Occipital lobe (tissue), 1 donor: ENCODE measurements at regions not wholly inside any gene's neighbourhood (a gene's known extent, or its start where the extent isn't known, plus 50 kb on each side); places are given as distances from the start of the nearest gene placed in this dataset.

Source experiments
- DNase-seq: peaks from one replicate; lab custom pipeline; 2025; lab: John Stamatoyannopoulos, UW

- DNase-seq, result no peak
These were observed 178.0 kb upstream of the DYNLRB2 start for GRCh38 chr16:80362816-80363215.

GRCh38 chr16:80356365-80356764, 184.4 kb upstream of the DYNLRB2 start:
- DNase-seq, result no peak

GRCh38 chr16:80355335-80355734, 185.5 kb upstream of the DYNLRB2 start:
- no peak for DNase-seq

GRCh38 chr16:80350061-80350460, 190.7 kb upstream of the DYNLRB2 start:
- DNase-seq, result no peak

- no peak for DNase-seq
These were observed 192.9 kb upstream of the DYNLRB2 start for GRCh38 chr16:80347900-80348299.

GRCh38 chr16:80347002-80347401, 193.8 kb upstream of the DYNLRB2 start:
- DNase-seq, result no peak

GRCh38 chr16:80346111-80346632, 194.6 kb upstream of the DYNLRB2 start:
- no peak for DNase-seq

- no peak for DNase-seq
These were observed 195.1 kb upstream of the DYNLRB2 start for GRCh38 chr16:80345701-80346100.

GRCh38 chr16:80344570-80344969, 196.2 kb upstream of the DYNLRB2 start:
- no peak for DNase-seq

GRCh38 chr16:80341263-80341662, 199.5 kb upstream of the DYNLRB2 start:
- no peak for DNase-seq

- no peak for DNase-seq
These were observed 203.0 kb upstream of the DYNLRB2 start for GRCh38 chr16:80337786-80338185.

- no peak for DNase-seq
These were observed 210.0 kb upstream of the DYNLRB2 start for GRCh38 chr16:80330803-80331202.

GRCh38 chr16:80330150-80330549, 210.6 kb upstream of the DYNLRB2 start:
- DNase-seq, result no peak

- DNase-seq, result no peak
These were observed 213.1 kb upstream of the DYNLRB2 start for GRCh38 chr16:80327740-80328139.

- DNase-seq, result no peak
These were observed 216.4 kb upstream of the DYNLRB2 start for GRCh38 chr16:80324371-80324770.

- DNase-seq, result no peak
These were observed 217.0 kb upstream of the DYNLRB2 start for GRCh38 chr16:80323808-80324195.

GRCh38 chr16:80323187-80323807, 217.5 kb upstream of the DYNLRB2 start:
- DNase-seq, result no peak

GRCh38 chr16:80319181-80319580, 221.6 kb upstream of the DYNLRB2 start:
- DNase-seq, result no peak

GRCh38 chr16:80318107-80318506, 222.7 kb upstream of the DYNLRB2 start:
- no peak for DNase-seq

- DNase-seq, result no peak
These were observed 223.2 kb upstream of the DYNLRB2 start for GRCh38 chr16:80317599-80318037.

- DNase-seq, result no peak
These were observed 223.7 kb upstream of the DYNLRB2 start for GRCh38 chr16:80317116-80317515.

- no peak for DNase-seq
These were observed 226.8 kb upstream of the DYNLRB2 start for GRCh38 chr16:80314042-80314441.

- no peak for DNase-seq
These were observed 231.6 kb upstream of the DYNLRB2 start for GRCh38 chr16:80309178-80309577.

GRCh38 chr16:80305410-80305809, 235.4 kb upstream of the DYNLRB2 start:
- DNase-seq, result no peak
